ENCODE measurements at regions not wholly inside any gene's neighbourhood (a gene's known extent, or its start where the extent isn't known, plus 50 kb on each side); places are given as distances from the start of the nearest gene placed in this dataset.

GRCh38 chr6:126939784-126940183 is 178.7 kb upstream of the RSPO3 start:
- TF ChIP-seq CTCF (IDR thresholded peaks at IDR 0.05), result no peak
- no peak for TF ChIP-seq POLR2A (IDR thresholded peaks at IDR 0.05)
- no peak for TF ChIP-seq POLR2AphosphoS5 (IDR thresholded peaks at IDR 0.05; ENCODE audit: insufficient read depth in 1 of 2, low read depth in 1 of 2)
